ENCODE measurements at regions not wholly inside any gene's neighbourhood (a gene's known extent, or its start where the extent isn't known, plus 50 kb on each side); places are given as distances from the start of the nearest gene placed in this dataset.
"Not testable (repeated sequence)": the region's sequence is repeated elsewhere in the genome, so short reads cannot be mapped to it uniquely, and the experiment has no call there.

DNA sequence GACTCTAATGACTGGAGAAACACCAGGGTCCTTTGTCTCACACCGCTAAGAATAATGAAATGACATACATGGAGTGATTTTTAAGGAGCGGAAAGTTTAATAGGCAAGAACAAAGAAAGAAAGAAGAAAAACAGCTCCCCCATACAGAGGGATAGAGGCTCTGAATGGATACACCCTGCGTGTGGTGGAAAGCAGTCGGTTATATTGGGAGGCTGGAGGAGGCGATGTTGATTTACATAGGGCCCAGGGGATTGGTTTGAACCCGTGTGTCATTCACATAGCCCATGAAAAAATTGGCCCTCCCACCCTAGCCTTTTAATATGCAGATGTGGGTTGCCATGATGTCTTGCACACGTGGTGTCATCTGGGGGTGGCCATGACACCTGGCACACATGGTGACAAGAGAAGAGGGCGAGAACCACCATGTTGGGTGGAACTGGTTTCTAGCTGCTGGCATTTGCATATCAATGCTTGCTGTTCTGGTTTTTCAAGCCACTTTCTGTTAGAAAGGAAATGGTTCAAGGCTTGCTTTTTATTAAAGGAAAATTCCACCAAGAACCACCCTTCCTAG is 168.5 kb upstream of the TGIF2LY start:
- CTCF ChIA-PET (ENCODE audit: partially characterized antibody); H2AFZ ChIP-seq (ENCODE audit: low read length); H4K5ac ChIP-seq (ENCODE audit: insufficient read length, low read depth, low read length); H3K27me3 ChIP-seq (replicated peaks in 1 of 4; ENCODE audit: control insufficient read depth in 3 of 4, extremely low read depth in 1 of 4, insufficient read depth in 3 of 4, low read length in 3 of 4); H2AK5ac ChIP-seq (ENCODE audit: low read depth, low read length); H2BK20ac ChIP-seq (ENCODE audit: low read length); H3K36me3 ChIP-seq (ENCODE audit: control insufficient read depth in 2 of 4, insufficient read depth in 4 of 4, low read length in 3 of 4); H3K23me2 ChIP-seq (ENCODE audit: low read depth, low read length); H3K56ac ChIP-seq (replicated peaks; ENCODE audit: insufficient read length, low read depth, low read length); H3K4ac ChIP-seq (replicated peaks; ENCODE audit: insufficient read length, low read depth, low read length); H4K8ac ChIP-seq (ENCODE audit: extremely low read depth, insufficient read depth, low read length); H2BK12ac ChIP-seq (ENCODE audit: low read depth, low read length); FAIRE-seq; H2BK120ac ChIP-seq (replicated peaks; ENCODE audit: low read depth, low read length); H3K18ac ChIP-seq (ENCODE audit: extremely low read depth, low read length); H4K91ac ChIP-seq (replicated peaks; ENCODE audit: insufficient read length, low read length); H3K4me2 ChIP-seq (ENCODE audit: insufficient read depth in 1 of 2, low read depth in 2 of 2, low read length in 2 of 2); H3K9ac ChIP-seq (replicated peaks in 1 of 4; ENCODE audit: extremely low read depth in 1 of 4, low read depth in 3 of 4, low read length in 3 of 4); DNase-seq (ENCODE audit: low read depth in 1 of 2, low spot score in 2 of 2); H2BK5ac ChIP-seq (ENCODE audit: low read depth, low read length); H3K23ac ChIP-seq (ENCODE audit: insufficient read length); H2BK15ac ChIP-seq (ENCODE audit: low read length); H3K4me1 ChIP-seq (replicated peaks in 1 of 4; ENCODE audit: control insufficient read depth in 3 of 4, insufficient read depth in 4 of 4, low read length in 3 of 4); H3K27ac ChIP-seq (ENCODE audit: low read depth, low read length); H3K9me3 ChIP-seq (ENCODE audit: insufficient read depth in 2 of 2, low read depth in 1 of 2, low read length in 1 of 2); H3K79me2 ChIP-seq (ENCODE audit: control insufficient read depth in 1 of 2, insufficient read depth in 2 of 2, low read length in 2 of 2); H4K20me1 ChIP-seq (replicated peaks in 1 of 2; ENCODE audit: control insufficient read depth in 1 of 2, insufficient read depth in 2 of 2, low read length in 2 of 2); H3K4me3 ChIP-seq (ENCODE audit: extremely low read depth in 1 of 4, insufficient read depth in 2 of 4, low read depth in 3 of 4, low read length in 4 of 4); POLR2A ChIA-PET (ENCODE audit: partially characterized antibody); H3K14ac ChIP-seq (ENCODE audit: insufficient read length); H3K79me1 ChIP-seq (ENCODE audit: low read depth, low read length): not testable (repeated sequence)
- 100% methylated on average over 7 of the region's 8 CpGs; no CpG with 5 or more reads in 1 of the 2 experiments for WGBS, 2 experiments (ENCODE audit: extremely low coverage in 1 of 2, insufficient coverage in 1 of 2, insufficient read length in 1 of 2, insufficient replicate concordance in 2 of 2, low coverage in 1 of 2, low lambda C conversion rate in 2 of 2, missing lambda C conversion rate in 1 of 2)

Measured in H1 (cell line).